HepG2 (cell line): ENCODE measurements at regions not wholly inside any gene's neighbourhood (a gene's known extent, or its start where the extent isn't known, plus 50 kb on each side); places are given as distances from the start of the nearest gene placed in this dataset.

Experiments
- ATAC-seq: fragments of 200-7000 bp; cut with Tn5 transposase; 3 replicates; pipeline ENCODE4 v1.9.1; 2020; ENCODE audit warnings: mild to moderate bottlenecking, moderate library complexity
- BruUV-seq: library from RNA; stranded (reverse); fragments of 400-500 nt; replicated peaks from 2 replicates; lab custom pipeline; 2021; lab: Mats Ljungman, UMichigan
- CTCF ChIA-PET: fragments of 300-600 bp; formaldehyde crosslinking; extraction: SDS; loops from one replicate; lab custom pipeline; 2021; ENCODE audit warnings: low total read pairs, inconsistent platforms, low intra/inter-chr PET ratio; lab: Yijun Ruan, JAX
- POLR2A ChIA-PET: fragments of 350-600 bp; sonication (Branson Sonifier 250); formaldehyde crosslinking; loops from one replicate; lab custom pipeline; 2020; ENCODE audit warnings: antibody characterized with exemption, inconsistent platforms; lab: Yijun Ruan, JAX
- DNase-seq: peaks from one replicate; pipeline ENCODE4 v3.0.0-alpha.2; 2015; ENCODE audit warnings: low spot score
- FAIRE-seq: peaks from 3 replicates; lab custom pipeline; 2011; peaks lifted over from hg19 to GRCh38; lab: Jason Lieb, UNC
- H2AFZ ChIP-seq: one replicate; pipeline ENCODE4 v1.6.1; 2011; ENCODE audit warnings: low read length, inconsistent platforms
- H3K27ac ChIP-seq: fragments of 300-600 bp; 3 replicates; pipeline ENCODE4 v1.8.0; 2011; ENCODE audit warnings: mixed run types, mild to moderate bottlenecking, mixed read lengths, low read length, inconsistent platforms; ENCODE audit not compliant: insufficient read depth; ENCODE audit errors: extremely low read length
- H3K27me3 ChIP-seq, 2 experiments: fragments of 200-600 bp in 1 of 2; 2 replicates in 1 of 2; 3 replicates in 1 of 2; pipeline versions ENCODE4 v1.6.0 to v1.8.0; 2011; ENCODE audit warnings: low read length in 2 of 2, mild to moderate bottlenecking in 2 of 2, moderate library complexity in 2 of 2, inconsistent platforms in 1 of 2; ENCODE audit not compliant: insufficient read depth in 2 of 2, control insufficient read depth in 1 of 2
- H3K36me3 ChIP-seq, 2 experiments: fragments of 200-600 bp in 1 of 2; replicated peaks in 1 of 2; 2 replicates in 1 of 2; 3 replicates in 1 of 2; pipeline versions ENCODE4 v1.5.1 to v1.8.0; 2011; ENCODE audit warnings: low read length in 2 of 2, inconsistent platforms in 1 of 2; ENCODE audit not compliant: insufficient read depth in 2 of 2, control insufficient read depth in 1 of 2
- H3K4me1 ChIP-seq: 2 replicates; pipeline ENCODE4 v1.5.1; 2012; ENCODE audit warnings: low read length, inconsistent platforms; ENCODE audit not compliant: insufficient read depth
- H3K4me2 ChIP-seq: 2 replicates; pipeline ENCODE4 v1.6.0; 2011; ENCODE audit warnings: low read depth, low read length, inconsistent platforms
- H3K4me3 ChIP-seq, 3 experiments: fragments of 200-600 bp in 1 of 3; sonication (generic), shearing (Covaris generic) in 1 of 3; replicated peaks in 1 of 3; 2 replicates each; pipeline ENCODE4 v1.5.1; 2011 to 2016; ENCODE audit warnings: low read length in 3 of 3, inconsistent platforms in 2 of 3, low read depth in 2 of 3, mild to moderate bottlenecking in 2 of 3, control low read depth in 1 of 3, mixed read lengths in 1 of 3; ENCODE audit not compliant: insufficient read depth in 1 of 3
- H3K79me2 ChIP-seq: one replicate; pipeline ENCODE4 v1.6.1; 2011; ENCODE audit warnings: low read length, inconsistent platforms; ENCODE audit not compliant: insufficient read depth
- H3K9ac ChIP-seq: 2 replicates; pipeline ENCODE4 v1.6.0; 2011; ENCODE audit warnings: mild to moderate bottlenecking, low read depth, low read length, inconsistent platforms; ENCODE audit not compliant: insufficient read depth
- H3K9me3 ChIP-seq: 2 replicates; pipeline ENCODE4 v1.5.1; 2012; ENCODE audit warnings: mild to moderate bottlenecking, low read length
- H4K20me1 ChIP-seq: 2 replicates; pipeline ENCODE4 v1.6.0; 2011; ENCODE audit warnings: inconsistent platforms, mild to moderate bottlenecking, low read length, moderate library complexity; ENCODE audit not compliant: insufficient read depth
- MEIS1 ChIP-seq: sonication (generic); formaldehyde crosslinking; IDR thresholded peaks from 2 replicates; pipeline ENCODE4 v1.9.0; 2021; ENCODE audit warnings: mild to moderate bottlenecking, missing genetic modification reagents, moderate library complexity, borderline replicate concordance
- SETDB1 ChIP-seq: sonication (generic); formaldehyde crosslinking; IDR thresholded peaks from 2 replicates; pipeline ENCODE4 v1.5.1; 2020; ENCODE audit warnings: missing genetic modification reagents, mild to moderate bottlenecking, borderline replicate concordance
- SRY ChIP-seq: sonication (generic); formaldehyde crosslinking; IDR thresholded peaks from 2 replicates; pipeline ENCODE4 v1.8.0; 2022; ENCODE audit warnings: mild to moderate bottlenecking, missing genetic modification reagents
- YEATS4 ChIP-seq: sonication (generic); formaldehyde crosslinking; IDR thresholded peaks from 2 replicates; pipeline ENCODE4 v1.4.0; 2020; ENCODE audit warnings: missing genetic modification reagents, borderline replicate concordance
- ZNF775 ChIP-seq: sonication (generic); formaldehyde crosslinking; IDR thresholded peaks from 2 replicates; pipeline ENCODE4 v1.4.0; 2020; ENCODE audit warnings: missing genetic modification reagents, mild to moderate bottlenecking, moderate library complexity, borderline replicate concordance
- WGBS: methylation state at CpG from one replicate; pipeline ENCODE4 v1.1.6; 2017; ENCODE audit warnings: low lambda C conversion rate; 5-methylcytosine and 5-hydroxymethylcytosine counted together
- in situ Hi-C: cut with HindIII; loops from 2 replicates; pipeline ENCODE4 v1.10.0; 2017; ENCODE audit warnings: low pct_unique_long_range_greater_than_20kb; ENCODE audit not compliant: extremely low pct_ligation_motif_present
- intact Hi-C: fragments of 100-400 bp; cut with micrococcal nuclease; formaldehyde crosslinking; loops from one replicate; pipeline ENCODE4 v1.10.0; 2022; ENCODE audit not compliant: unreplicated experiment
- TF ChIP-seq, protein P1 (sequence below): sonication (generic); formaldehyde crosslinking; IDR thresholded peaks from 2 replicates; pipeline ENCODE4 v1.4.0; 2020; ENCODE audit warnings: mild to moderate bottlenecking, missing genetic modification reagents
- TF ChIP-seq, protein P2 (sequence below): sonication (generic); formaldehyde crosslinking; IDR thresholded peaks from 2 replicates; pipeline ENCODE4 v1.4.0; 2020; ENCODE audit warnings: missing genetic modification reagents

DNA sequence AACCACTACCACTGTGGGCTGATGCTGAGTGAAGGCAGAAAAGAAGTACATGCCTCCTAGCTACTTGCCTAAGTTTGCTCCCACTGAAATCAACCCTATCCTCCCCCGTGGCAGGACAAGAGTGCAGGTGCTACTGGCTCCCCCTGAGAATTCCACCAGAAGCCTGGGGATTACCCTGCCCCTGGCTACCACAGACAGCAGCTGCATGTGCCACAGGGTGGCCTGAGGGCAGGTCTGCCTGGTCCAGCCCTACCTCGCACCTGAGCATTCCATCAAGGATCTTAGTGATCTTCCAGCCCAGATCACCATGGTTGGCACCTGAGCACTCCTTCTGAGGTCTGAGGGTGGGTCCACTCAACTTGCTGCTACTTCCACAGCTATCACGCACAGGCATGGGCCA, 176.4 kb upstream of the SMIM30 start:
- intact Hi-C loops (no loop called here), in situ Hi-C loops (loop anchor here (25.0 kb wide), 1 partner anchor 282 kb away; no protein-coding TSS in a partner anchor)
- ATAC-seq (no peak), FAIRE-seq (no peak), DNase-seq (no peak)
- ChIA-PET POLR2A (no interaction called here), CTCF (no interaction called here)
- H3K4me2 ChIP-seq, result no peak overlapping the region
- BruUV-seq, result no TSS peak
- H3K9me3 ChIP-seq, result no peaks in the 10 kb centered on the region
- no peaks in the 10 kb centered on the region for H3K27me3 ChIP-seq
- H3K4me1 ChIP-seq, result no peaks in the 10 kb centered on the region
- H3K36me3 ChIP-seq, result no peaks in the 10 kb centered on the region
- WGBS, result 0% methylated on average over 1 of the region's 3 CpGs
- H3K4me3 ChIP-seq, result no peak overlapping the region
- no peak overlapping the region for H2AFZ ChIP-seq
- no peaks in the 10 kb centered on the region for H3K79me2 ChIP-seq
- no peaks in the 10 kb centered on the region for H4K20me1 ChIP-seq
- H3K27ac ChIP-seq, result no peak overlapping the region
- TF ChIP-seq MEIS1 (CRISPR knock-in tag), result no peak
- TF ChIP-seq ZNF775 (CRISPR knock-in tag), result no peak
- TF ChIP-seq, protein P1, sequence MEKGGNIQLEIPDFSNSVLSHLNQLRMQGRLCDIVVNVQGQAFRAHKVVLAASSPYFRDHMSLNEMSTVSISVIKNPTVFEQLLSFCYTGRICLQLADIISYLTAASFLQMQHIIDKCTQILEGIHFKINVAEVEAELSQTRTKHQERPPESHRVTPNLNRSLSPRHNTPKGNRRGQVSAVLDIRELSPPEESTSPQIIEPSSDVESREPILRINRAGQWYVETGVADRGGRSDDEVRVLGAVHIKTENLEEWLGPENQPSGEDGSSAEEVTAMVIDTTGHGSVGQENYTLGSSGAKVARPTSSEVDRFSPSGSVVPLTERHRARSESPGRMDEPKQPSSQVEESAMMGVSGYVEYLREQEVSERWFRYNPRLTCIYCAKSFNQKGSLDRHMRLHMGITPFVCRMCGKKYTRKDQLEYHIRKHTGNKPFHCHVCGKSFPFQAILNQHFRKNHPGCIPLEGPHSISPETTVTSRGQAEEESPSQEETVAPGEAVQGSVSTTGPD (CRISPR knock-in tag), result no peak
- no peak for TF ChIP-seq YEATS4 (CRISPR knock-in tag)
- H3K9ac ChIP-seq, result no peak overlapping the region

- TF ChIP-seq SETDB1, result no peak
- TF ChIP-seq SRY (CRISPR knock-in tag), result no peak
- TF ChIP-seq, protein P2, sequence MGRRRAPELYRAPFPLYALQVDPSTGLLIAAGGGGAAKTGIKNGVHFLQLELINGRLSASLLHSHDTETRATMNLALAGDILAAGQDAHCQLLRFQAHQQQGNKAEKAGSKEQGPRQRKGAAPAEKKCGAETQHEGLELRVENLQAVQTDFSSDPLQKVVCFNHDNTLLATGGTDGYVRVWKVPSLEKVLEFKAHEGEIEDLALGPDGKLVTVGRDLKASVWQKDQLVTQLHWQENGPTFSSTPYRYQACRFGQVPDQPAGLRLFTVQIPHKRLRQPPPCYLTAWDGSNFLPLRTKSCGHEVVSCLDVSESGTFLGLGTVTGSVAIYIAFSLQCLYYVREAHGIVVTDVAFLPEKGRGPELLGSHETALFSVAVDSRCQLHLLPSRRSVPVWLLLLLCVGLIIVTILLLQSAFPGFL, result no peak
- H3K4me2 ChIP-seq, result no peak overlapping the region
- H3K9ac ChIP-seq, result no peak overlapping the region
- no peak overlapping the region for H3K27ac ChIP-seq
- no peak overlapping the region for H2AFZ ChIP-seq
- ChIA-PET CTCF (no interaction called here), POLR2A (no interaction called here)
- no peaks in the 10 kb centered on the region for H3K79me2 ChIP-seq
- ATAC-seq, result no peak
- BruUV-seq, result no TSS peak
- no peaks in the 10 kb centered on the region for H3K9me3 ChIP-seq
- no peak for FAIRE-seq
- in situ Hi-C loops, result loop anchor here (25.0 kb wide), 1 partner anchor 280 kb away; no protein-coding TSS in a partner anchor
- no peaks in the 10 kb centered on the region for H3K4me1 ChIP-seq
- no peaks in the 10 kb centered on the region for H4K20me1 ChIP-seq
- intact Hi-C loops, result no loop called here
- no peak for DNase-seq
- H3K27me3 ChIP-seq, result no peaks in the 10 kb centered on the region
- no peaks in the 10 kb centered on the region for H3K36me3 ChIP-seq
- no peak overlapping the region for H3K4me3 ChIP-seq
- WGBS, result 0% methylated on average over 1 of the region's 3 CpGs
Measured at GRCh38 chr7:113292105-113292504, 173.8 kb upstream of the SMIM30 start.
